COLO668 (cell line): ENCODE measurements at regions not wholly inside any gene's neighbourhood (a gene's known extent, or its start where the extent isn't known, plus 50 kb on each side); places are given as distances from the start of the nearest gene placed in this dataset.

Experiments used
- DNase-seq: peaks from one replicate; lab custom pipeline; 2025; ENCODE audit not compliant: unreplicated experiment; lab: John Stamatoyannopoulos, UW

DNA sequence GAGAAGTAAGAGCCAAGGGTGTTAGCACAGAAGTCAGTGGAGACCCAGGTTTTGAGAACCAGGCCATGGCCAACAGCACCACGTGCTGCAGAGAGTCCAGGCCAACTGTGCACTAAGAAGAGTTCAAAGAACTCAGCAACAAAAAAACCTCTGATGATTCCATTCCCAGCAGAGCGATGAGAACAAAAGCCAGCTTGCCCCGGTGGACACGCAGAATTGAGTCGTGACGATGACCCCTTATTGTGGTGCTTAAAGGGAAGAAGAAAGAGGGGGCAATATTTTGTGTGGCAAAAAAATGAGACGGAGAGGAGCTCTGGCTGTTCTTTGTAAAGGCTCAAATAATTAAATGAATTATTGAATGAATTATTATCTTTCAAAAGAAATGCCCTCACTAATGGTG lies 468.3 kb upstream of the AUTS2 start:
- no peak for DNase-seq

DNA sequence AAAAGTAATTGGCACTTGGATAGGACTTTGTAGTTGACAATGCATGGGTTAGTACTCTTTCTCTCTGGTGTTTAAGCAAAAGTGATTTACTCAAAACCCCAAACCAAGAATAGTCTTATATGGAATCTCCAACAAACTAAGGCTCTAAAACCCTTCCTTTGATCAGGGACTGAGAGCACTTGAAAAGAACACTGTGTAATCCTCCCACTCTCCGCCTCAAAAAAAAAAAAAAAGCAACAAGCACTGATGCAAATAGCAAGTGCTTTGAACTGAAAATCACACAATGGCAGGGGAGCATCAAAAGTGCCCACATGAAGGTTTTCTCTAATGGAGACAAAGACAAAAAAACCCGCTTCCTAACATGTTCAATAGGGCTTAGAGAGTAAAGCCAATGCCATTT lies 467.9 kb upstream of the AUTS2 start:
- DNase-seq, result no peak

DNA sequence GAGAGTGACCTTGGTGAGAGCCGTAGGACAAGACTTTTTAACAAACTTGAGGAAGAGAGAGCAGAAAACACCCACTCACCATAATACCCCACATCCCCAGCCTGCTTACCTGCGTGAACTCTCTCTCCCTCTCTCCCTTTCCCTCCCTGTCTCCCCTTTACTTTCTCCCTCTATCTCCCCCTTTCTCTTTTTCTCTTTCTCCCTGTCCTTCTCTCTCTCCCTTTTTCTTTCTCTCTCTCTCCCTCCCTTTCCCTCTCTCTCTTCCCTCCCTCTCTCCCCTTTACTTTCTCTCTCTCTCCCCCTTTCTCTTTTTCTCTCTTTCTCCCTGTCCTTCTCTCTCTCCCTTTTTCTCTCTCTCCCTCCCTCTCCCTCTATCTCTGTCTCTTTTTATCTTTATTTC lies 464.0 kb upstream of the AUTS2 start:
- DNase-seq, result no peak

DNA sequence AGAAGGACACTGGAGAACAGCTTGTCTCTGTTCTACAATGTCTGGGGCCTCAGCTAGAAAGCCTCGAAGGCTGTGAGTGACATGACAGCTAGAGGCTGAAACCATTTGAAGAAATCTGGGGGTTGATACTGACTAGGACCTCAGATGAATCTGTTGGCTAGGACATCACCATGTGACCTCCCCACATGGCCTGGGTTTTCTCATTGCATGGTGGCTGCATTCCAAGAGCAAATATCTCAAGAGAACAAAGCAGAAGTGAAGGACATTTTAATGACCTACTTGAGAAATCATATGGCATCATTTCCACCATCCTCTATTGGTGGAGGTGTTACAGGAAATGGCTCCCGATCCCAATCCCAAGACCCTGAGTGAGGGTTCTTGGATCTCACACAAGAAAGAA lies 450.6 kb upstream of the AUTS2 start:
- DNase-seq, result no peak

DNA sequence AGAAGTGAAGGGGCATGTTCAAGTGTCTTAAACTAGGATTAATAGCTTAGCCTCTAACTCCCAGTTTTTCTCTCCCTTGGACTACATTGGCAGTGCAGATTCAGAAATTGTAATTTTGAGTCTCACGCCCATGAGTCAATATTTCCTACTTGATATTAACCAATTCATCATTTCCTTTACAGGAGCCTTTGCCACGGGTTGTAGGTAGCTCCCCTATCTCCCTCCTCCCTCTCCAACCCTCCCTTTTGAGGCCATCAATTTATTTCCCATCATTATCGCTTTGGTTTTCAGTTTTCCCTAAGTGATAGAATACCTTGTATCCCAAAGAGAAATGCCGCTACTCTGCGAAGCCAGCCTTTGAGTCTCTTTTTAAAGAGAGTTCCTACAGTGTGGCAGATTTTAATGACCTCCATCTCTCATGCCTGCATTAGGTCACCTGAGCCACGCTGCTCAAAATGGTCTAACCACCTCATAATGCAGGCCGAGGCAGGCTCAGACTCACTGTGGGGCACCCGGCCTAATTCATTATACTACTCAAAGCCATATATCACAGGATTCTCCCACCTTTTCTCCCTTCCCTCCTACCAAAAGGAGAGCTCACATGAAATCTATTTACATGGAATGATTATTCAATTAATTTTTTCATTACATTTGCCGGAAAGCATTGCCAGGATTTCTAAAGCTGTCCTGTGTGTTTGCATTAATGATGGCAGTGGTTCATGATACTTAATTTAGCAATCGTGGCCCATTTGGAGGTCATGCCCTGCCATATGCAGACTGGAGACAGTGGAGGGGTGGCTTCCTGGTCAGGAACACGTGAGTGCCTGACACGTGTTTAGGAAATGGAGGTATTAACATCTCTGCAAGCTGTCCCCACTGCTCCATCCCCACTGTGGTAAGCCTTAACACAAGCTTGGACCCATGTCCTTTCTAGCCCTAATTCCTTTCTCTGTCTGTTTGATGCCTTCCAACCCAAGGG lies 448.2 kb upstream of the AUTS2 start:
- no peak for DNase-seq

DNA sequence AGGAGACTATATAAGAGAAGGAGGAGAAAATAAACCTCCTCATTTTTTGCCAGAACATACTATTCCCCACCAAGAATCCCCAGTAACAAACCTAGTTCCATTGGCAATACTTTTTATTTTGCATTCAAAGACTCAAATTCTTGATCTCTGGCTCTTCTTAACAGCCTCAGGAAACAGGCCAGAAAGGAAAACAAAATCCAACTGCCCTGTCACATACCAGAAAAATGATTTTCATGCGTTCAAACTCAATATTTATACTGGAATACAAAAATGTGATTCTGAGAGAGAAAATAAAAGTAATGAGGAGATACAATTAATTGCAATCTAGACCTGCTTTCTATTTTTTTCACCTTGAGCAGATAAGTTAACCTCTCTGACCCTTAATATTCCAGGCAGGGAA lies 435.9 kb upstream of the AUTS2 start:
- DNase-seq, result no peak

DNA sequence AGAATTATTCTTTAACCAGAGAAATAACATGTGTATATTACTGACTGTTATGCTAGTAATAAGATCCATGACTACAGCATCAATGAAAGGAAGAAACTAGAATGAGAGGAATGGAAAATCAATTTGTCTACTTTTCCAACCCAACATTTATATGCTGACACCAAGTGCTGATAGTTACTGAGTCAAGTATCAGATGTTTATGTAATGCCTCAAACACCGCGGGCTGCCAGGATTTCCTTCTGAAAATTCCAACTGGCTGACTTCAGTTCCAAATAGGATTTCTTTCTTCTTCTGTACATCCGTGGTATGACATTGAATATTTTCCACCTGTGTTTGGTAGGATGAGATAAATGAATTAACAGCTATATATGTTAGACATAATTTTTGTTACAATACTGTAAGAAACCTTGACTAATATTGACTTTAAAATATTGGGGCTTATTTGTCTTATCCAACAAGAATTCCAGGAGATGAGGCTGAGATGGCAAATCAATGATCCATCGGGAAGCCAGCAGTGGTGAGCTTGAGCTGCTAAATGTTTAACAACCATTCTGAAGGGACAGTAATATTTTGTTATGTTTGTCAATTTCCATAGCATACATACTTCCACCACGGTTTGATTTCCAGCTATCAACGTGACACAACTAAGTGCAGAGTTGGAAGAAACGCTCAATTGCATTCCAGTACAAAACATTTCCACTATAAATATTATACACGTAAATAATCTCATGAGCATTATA lies 435.2 kb upstream of the AUTS2 start:
- DNase-seq, result no peak

DNA sequence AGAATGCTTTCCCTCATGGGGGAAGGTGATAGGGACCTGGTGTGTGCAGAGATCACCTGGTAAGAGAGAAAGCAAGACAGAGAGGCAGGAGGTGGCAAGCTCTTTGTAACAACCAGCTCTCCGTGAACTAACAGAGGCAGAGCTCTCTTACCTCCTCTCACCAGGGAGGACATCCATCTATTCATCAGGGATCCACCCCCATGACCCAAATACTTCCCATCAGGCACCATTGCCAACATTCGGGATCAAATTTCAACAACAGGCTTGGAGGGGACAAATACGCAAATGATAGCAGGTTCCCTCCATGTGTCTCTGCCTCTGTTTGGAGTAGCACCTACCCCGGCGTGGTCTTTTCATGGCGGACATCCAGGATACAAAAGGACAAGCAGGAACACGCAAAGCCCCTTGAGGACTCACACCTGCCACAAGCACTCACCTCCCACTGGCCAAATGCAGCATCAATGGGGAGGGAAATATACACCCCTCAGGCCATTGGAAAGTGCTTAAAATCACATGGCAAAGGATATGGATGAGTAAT lies 431.2 kb upstream of the AUTS2 start:
- peak; percentile 6 for DNase-seq

DNA sequence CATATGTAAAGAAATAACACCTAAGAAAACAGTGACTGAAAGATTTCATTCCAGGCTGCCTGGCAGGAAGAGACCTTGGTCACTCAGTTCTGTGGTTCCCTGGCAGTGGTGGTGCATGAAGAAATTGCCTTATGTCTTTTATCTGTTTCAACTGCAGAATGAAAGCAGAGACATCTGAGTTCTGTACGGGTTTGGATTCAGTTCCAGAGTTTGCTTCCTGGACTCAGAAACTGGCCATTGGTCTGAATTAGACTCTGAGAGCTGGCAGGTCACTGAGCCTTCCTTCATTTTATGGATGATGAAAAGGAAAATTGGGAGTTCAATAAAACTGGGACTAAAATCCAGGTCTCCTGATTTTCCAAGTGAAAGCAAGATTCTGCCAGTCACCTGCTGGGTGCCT lies 428.9 kb upstream of the AUTS2 start:
- no peak for DNase-seq

DNA sequence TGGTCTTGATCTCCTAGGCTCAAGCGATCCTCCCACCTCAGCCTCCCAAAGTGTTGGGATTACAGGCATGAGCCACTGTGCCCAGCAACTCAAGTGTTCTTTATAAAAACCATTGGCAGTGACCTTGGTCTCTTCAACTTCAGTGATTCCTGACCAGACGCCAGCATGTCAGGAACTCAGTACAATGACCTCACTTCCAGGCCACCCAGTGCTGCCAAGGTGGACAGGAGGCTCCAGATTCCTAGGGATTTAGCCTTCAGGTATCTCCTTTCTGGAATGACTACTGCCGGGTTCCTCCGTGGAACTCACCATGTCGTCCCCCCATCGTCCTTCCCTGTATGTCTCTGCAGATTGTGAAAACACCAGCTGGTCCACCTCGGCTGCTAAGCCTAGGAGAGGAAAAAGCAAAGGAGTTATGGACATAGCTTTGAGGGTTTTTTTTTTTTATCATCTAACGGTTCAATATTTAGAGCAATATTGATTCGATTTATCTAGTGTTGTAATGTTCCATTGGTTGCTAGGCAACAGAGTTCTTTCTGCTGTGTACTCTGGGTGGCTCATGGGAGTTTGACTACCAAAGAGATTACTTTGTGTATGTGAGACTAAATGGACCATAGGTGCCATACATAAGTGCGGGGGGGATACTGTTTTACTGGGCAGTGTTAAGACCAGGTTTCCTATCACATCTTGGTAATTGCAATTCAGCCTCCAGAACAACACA lies 425.8 kb upstream of the AUTS2 start:
- no peak for DNase-seq

DNA sequence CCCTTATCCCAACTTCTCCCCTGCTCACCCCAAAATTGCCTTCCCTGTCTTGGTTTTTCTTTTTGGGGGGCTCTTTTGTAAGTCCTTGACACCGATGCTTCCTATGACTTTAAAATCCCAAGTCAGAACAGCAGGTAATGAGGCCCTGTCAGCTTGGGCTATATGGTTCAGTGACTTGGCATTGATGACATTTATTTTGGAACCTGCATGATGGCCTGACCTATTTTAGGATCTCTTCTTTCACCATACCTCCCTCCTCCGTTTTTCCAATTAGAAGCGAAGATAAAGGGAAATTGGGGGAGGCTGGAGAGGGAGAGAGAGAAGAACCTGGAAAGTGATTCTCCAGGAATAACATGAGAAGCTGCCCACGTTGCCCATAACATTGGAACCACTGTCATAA lies 424.9 kb upstream of the AUTS2 start:
- no peak for DNase-seq

DNA sequence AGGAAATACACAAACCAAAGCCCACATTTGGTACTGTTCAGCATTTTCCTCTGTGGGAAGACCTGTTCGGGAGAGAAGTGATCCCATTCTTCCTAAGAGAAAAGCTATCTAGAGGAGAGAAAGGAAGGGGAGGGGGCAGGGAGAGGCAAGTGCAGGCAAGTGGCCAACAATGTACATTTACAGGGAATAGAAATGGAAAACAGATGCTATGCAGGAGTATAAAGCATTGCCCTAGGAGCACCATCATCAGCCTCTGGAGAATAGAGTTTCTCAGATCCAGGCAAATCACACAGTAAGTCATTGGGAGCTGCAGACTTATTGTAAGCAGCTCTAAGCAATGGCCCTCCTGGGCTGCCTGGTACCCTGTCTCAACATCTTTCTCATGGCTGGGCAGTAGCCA lies 424.4 kb upstream of the AUTS2 start:
- DNase-seq, result no peak

DNA sequence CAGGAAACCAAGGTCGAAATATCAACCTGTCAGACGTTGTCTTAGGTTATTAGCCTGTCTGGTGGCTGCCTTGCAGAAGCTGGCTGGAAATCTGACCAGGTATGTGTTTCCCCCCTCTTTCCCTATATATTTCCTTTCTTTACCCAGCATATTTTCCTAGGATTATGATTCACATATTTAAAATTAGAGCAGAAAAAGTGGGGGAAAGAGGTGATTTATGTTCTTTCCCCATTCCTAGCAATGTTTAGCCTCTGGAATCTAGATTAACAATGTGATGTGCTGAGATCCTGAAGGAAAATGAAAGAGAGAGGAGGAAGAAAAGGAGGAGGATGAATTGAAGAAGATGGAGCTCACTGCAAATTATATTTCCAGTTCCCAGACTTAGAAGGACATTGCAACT lies 421.4 kb upstream of the AUTS2 start:
- no peak for DNase-seq

DNA sequence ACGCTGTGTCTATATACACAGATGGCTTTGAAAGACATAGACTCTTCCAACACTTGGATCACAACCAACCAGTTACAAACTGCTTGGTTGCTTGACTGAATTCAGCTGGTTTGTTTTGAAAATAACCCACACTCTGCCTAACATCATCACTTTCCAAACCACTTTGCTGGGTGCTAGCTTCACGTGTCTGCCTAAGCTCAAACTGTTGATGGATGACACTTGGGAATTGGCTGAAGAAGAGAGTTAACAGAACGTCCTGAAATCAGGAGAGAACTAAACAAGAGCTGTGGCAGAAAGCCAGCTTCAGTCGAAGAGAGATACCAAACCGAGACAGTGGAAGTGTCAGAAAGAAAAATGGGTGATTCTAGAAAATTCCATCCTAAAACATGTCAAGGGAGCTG lies 420.8 kb upstream of the AUTS2 start:
- no peak for DNase-seq

DNA sequence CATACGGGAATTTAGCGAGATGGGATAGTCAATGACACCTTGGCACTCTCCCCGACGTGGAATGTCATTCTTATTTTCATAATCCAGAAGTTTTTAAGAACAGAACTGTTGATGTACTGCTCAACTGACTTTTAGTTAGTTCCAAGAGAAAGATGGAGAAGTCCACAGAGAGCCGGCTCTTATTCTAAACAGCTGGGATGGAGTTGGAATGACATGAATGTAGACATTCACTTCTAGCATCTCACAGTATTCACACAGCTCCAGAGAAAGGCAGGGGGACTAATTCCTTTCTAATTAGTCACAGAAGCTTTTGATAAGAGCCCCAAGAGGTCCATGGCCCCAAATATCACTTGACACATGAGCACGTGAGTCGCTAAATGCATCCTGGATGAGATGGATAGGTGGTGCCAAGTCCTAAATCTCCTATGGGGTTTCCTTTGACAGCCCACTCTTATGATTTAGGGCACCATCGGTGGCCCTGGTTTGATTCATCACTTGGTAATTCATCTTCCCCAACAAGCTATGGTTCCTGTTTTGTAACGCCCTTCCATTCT lies 420.3 kb upstream of the AUTS2 start:
- no peak for DNase-seq

DNA sequence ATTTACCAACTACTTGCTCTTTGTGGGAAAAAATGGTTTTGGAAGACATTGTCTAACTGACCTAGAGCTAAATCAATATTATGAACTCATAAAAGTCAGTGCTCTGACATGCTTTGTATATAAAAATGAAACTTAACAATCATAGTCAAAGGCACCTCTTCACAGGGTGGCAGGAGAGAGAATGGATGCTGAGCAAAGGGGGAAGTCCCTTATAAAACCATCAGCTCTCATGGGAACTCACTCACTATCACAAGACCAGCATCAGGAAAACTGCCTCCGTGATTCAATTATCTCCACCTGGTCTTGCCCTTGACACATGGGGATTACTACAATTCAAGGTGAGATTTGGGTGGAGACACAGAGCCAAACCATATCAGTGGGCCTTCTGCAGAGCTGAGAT lies 417.6 kb upstream of the AUTS2 start:
- DNase-seq, result no peak

DNA sequence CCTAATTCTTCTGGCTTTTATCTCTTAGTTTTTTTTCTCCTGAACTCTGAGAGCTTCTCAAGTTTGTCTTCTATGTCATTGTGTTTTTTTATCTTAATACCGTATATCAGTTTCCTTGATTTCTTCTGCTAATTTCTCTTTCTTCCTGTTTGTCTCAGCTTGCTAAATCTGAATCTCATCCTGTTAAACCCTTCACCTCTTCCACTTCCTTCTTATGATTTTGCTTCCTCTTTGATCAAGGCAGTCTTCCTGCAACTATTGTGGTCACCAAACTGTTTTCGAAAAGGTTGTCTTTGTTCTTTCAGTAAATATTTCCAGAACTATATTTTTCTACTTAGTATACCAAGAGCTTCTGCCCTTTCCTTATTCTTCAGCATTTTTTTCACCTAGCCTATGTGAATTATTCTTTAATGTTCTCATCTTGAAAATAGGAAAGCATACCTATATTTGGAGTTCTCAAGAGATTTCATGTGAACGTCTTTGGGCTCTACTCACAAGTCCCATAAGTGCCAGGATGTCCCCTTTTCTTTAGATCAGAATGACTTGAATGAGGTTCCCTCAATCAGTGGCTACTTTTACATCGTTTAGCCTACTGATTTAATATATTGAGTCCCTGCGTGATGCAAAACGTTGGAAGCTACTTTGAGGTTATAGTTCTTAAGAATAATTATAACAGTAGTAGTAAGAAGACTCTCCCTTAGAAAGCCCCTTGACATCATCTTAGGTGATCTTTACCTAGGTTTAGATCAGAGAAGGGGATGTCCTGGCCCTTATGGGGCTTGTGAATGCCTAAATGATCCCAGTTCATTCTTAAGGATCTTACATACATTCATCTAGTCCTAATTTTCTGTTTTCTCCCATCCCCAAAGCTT lies 415.4 kb upstream of the AUTS2 start:
- DNase-seq, result no peak

DNA sequence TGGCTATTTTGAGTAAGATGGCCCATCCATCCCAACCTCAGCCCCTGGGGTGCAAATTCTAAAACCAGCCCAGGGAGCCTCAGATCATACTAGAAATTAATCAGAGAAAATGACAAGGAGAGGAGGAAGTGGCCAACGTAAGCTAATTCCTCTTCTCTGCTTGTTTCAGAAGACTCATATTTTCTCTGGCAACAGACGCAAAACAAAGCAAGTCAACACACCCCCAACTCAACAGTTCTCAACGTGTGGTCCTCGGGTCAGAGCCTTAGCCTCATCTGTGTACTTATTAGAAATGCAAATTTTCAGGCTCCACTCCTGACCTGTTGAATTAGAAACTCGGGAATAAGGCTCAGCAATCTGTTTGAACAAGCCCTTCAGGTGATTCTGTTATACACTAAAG lies 413.9 kb upstream of the AUTS2 start:
- DNase-seq, result no peak

DNA sequence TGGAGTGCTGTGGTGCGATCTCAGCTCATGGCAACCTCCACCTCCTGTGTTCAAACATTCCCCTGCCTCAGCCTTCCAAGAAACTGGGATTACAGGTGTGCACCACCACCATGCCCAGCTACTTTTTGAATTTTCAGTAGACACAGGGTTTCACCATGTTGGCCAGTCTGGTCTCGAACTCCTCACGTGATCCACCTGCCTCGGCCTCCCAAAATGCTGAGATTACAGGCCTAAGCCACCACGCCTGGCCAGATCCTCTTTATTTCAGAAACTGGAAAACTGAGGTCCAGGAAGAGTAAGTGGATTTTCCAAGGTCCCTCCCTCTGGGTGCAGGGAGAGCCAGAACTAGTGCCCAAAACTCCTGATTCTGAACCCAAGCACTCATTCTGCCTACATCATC lies 413.1 kb upstream of the AUTS2 start:
- no peak for DNase-seq

DNA sequence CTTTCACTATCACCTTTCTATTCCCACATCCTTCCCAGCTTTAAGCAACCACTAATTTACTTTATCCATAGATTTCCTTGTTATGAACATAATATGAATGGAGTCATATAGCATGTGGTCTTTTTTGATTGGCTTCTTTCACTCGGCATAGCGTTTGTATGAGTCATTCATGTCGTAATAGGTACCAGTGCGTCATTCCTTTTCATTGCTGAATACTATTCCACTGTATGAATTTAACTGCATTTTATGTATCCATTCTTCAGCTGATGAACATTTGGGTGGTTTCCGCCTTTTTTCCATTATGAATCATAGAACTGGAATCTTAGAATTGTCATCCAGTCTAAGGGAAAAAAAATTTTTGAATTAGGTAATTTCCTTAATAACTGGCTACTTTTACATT lies 411.3 kb upstream of the AUTS2 start:
- no peak for DNase-seq
